ENCODE measurements at regions not wholly inside any gene's neighbourhood (a gene's known extent, or its start where the extent isn't known, plus 50 kb on each side); places are given as distances from the start of the nearest gene placed in this dataset.

DNA sequence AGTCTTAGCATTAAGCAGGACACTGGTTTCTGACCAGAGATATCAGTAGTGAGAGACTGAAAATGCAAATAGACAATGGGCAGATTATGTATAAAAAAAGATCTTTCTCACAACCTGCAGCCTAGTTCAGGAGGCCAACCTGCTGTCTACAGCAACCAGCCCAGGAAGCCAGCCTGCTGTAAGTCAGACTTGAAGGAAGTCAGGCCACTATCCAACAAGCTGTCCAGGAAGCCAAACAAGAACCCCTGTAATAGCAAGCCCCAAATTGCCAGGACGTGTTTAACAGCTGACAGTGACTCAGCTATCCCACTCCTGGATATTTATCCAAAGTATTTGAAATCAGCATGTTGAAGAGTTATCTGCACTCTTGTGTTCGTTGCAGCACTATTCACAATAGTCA is 121.8 kb upstream of the SPIN1 start:
- TF ChIP-seq, protein P1, sequence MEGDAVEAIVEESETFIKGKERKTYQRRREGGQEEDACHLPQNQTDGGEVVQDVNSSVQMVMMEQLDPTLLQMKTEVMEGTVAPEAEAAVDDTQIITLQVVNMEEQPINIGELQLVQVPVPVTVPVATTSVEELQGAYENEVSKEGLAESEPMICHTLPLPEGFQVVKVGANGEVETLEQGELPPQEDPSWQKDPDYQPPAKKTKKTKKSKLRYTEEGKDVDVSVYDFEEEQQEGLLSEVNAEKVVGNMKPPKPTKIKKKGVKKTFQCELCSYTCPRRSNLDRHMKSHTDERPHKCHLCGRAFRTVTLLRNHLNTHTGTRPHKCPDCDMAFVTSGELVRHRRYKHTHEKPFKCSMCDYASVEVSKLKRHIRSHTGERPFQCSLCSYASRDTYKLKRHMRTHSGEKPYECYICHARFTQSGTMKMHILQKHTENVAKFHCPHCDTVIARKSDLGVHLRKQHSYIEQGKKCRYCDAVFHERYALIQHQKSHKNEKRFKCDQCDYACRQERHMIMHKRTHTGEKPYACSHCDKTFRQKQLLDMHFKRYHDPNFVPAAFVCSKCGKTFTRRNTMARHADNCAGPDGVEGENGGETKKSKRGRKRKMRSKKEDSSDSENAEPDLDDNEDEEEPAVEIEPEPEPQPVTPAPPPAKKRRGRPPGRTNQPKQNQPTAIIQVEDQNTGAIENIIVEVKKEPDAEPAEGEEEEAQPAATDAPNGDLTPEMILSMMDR (IDR thresholded peaks at IDR 0.05) = no peak
- no peak for TF ChIP-seq POLR2A (IDR thresholded peaks at IDR 0.05)

Measured in thyroid gland (tissue), 4 donors.